GM19455 (cell line): ENCODE measurements at regions not wholly inside any gene's neighbourhood (a gene's known extent, or its start where the extent isn't known, plus 50 kb on each side); places are given as distances from the start of the nearest gene placed in this dataset.
"Not testable (repeated sequence)": the region's sequence is repeated elsewhere in the genome, so short reads cannot be mapped to it uniquely, and the experiment has no call there.

Source experiments
- ATAC-seq: cut with Tn5 transposase; IDR thresholded peaks from one replicate; pipeline ENCODE4 v1.9.1; 2021; ENCODE audit not compliant: unreplicated experiment

GRCh38 chr1:188763541-188763940, 1714.1 kb downstream of the BRINP3 start:
- ATAC-seq = no peak

DNA sequence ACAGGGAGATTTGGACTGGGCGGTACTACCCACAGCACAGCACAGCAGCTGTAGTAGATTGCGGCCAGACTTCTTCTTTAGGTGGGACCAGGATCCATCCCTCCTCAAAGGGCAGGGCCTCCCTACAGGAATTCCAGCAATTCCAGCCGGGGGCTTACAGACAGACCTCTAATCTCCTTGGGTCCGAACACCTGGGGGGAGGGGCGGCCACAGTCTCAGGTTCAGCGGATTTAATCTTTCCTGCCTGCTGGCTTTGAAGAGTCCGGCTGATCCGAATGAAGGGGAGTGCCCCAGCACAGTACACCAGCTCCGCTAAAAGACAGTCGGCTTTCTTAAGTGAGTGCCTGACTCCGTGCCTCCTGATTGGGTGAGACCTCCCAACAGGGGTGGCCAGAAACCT, 1708.5 kb downstream of the BRINP3 start:
- no peak for ATAC-seq

- ATAC-seq = no peak
Observed at GRCh38 chr1:188769936-188770335, 1707.7 kb downstream of the BRINP3 start.

- ATAC-seq = no peak
Observed at GRCh38 chr1:188778578-188778977, 1699.1 kb downstream of the BRINP3 start.

- peak; percentile 97 for ATAC-seq
Observed at GRCh38 chr1:188782220-188782841, 1695.3 kb downstream of the BRINP3 start.

DNA sequence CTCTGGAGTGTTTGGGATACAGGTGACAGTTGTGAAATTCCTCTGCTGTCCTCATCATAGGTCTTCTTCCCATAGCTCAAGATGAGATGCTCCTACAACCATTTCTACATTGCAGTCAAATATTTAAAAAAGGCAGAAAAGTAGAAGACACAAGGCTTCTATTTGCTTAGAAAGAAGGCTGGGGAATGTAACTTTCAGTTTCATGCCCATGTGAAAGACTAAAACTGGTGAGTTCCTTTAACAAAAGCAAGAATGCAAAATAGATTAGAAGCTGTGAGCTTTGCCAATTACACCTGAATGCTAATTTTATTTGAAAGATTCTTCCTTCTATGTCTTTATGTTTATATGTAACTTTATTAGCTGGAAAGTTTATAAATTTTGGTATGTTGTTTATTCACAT, 1682.7 kb downstream of the BRINP3 start:
- ATAC-seq = no peak

GRCh38 chr1:188812153-188812552, 1665.5 kb downstream of the BRINP3 start:
- not testable (repeated sequence) for ATAC-seq

- not testable (repeated sequence) for ATAC-seq
Observed at GRCh38 chr1:188812836-188813573, 1664.7 kb downstream of the BRINP3 start.

DNA sequence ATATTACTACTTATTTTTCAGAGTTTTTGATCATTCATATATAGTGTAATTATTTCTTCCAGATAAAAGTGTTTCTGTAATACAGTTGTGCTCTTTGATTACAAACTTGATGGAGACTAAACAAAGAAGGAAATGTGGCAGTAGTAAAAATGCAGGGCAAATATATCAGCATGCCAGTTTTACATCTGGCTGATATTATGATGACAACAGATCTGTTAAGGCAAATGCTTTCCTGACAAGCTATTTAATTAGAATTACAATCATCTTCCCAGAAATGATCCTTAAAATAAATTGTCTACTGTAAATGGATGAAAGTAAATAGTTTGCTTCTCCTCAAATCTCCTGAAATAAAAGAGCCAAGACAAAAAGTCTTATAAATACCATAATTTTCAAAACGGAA, 1659.8 kb downstream of the BRINP3 start:
- ATAC-seq = no peak

GRCh38 chr1:188822248-188822647, 1655.4 kb downstream of the BRINP3 start:
- no peak for ATAC-seq

DNA sequence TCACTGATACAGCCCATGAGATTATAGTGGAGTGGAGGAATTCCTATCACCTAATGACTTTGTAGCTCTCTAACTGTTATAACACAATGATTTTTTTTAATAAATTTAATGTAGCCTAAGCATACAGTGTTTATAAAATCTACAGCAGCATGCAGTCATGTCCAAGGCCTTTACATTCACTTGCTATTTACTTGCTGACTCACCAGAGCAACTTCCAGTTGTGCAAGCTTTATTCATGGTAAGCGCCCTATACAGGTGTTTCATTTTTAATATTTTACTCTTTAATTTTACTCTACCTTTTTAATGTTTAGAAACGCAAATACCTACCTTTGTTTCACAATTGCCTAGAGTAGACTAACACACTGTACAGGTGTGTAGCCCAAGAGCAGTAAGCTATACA, 1652.2 kb downstream of the BRINP3 start:
- no peak for ATAC-seq

- ATAC-seq = no peak
Observed at GRCh38 chr1:188826800-188827199, 1650.9 kb downstream of the BRINP3 start.

- ATAC-seq = no peak
Observed at GRCh38 chr1:188827400-188827799, 1650.3 kb downstream of the BRINP3 start.

- not testable (repeated sequence) for ATAC-seq
Observed at GRCh38 chr1:188841111-188841696, 1636.5 kb downstream of the BRINP3 start.

GRCh38 chr1:188846468-188846867, 1631.2 kb downstream of the BRINP3 start:
- ATAC-seq = no peak

DNA sequence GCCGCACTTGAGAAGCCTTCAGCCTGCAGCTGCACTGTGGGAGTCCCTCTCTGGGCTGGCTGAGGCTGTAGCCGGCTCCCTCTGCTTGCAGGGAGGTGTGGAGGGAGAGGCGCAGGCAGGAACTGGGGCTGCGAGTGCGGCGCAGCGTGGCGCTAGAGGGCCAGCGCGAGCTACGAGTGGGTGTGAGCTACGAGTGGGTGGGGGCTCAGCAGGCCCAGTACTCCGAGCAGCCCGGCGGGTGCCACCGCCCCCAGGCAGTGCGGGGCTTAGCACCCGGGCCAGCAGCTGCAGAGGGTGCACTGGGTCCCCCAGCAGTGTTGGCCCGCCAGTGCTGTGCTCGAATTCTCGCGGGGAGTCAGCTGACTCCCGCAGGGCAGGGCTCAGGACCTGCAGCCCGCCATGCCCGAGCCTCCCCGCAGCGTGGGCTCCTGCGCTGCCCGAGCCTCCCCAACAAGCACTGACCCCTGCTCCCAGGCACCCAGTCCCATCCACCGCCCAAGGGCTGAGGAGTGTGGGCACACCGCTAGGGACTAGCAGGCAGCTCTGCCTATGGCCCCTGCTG, 1620.1 kb downstream of the BRINP3 start:
- no peak for ATAC-seq

- ATAC-seq = no peak
Observed at GRCh38 chr1:188867614-188868013, 1610.0 kb downstream of the BRINP3 start.

GRCh38 chr1:188871164-188871563, 1606.5 kb downstream of the BRINP3 start:
- ATAC-seq = no peak

- ATAC-seq = no peak
Observed at GRCh38 chr1:188872376-188872775, 1605.3 kb downstream of the BRINP3 start.

DNA sequence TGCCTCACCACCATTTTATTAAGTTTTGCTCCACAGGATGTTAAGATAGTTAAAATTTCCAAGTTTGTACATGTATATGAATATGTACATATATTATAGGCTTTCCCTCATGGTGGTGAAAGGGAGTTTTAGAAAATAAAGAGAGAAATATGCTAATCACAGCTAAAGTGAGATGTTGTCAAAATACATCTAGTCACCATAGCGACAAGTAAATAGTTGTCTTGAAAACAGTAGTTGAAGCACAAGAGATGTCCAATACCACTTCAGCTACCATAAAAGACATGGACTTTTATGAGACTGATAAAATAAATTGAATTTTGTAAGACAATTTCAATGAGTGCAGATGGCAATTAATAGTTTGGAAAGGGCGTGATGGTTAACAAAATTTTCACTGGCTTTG, 1600.0 kb downstream of the BRINP3 start:
- no peak for ATAC-seq

GRCh38 chr1:188888386-188888785, 1589.3 kb downstream of the BRINP3 start:
- ATAC-seq = no peak

- ATAC-seq = no peak
Observed at GRCh38 chr1:188889166-188889565, 1588.5 kb downstream of the BRINP3 start.
